ENCODE measurements at regions not wholly inside any gene's neighbourhood (a gene's known extent, or its start where the extent isn't known, plus 50 kb on each side); places are given as distances from the start of the nearest gene placed in this dataset.

GRCh38 chr18:77373730-77374445 is 124.2 kb downstream of the GALR1 start:
- no peaks in the 10 kb centered on the region for H3K36me3 ChIP-seq (ENCODE audit: control insufficient read depth, insufficient read depth, low read length)
- H3K9me3 ChIP-seq (ENCODE audit: control insufficient read depth, low read length) = no peaks in the 10 kb centered on the region
- DNase-seq = no peak

GRCh38 chr18:77374446-77374805 is 124.8 kb downstream of the GALR1 start:
- H3K4me3 ChIP-seq (ENCODE audit: insufficient read depth, low read depth, low read length, poor library complexity, severe bottlenecking) = no peak overlapping the region
- H3K27me3 ChIP-seq (replicated peaks; ENCODE audit: control insufficient read depth, insufficient read depth, low read length, poor library complexity, severe bottlenecking) = no peaks in the 10 kb centered on the region
- H3K9me3 ChIP-seq (ENCODE audit: control insufficient read depth, low read length) = no peaks in the 10 kb centered on the region

More at GRCh38 chr18:77373730-77374445, 124.2 kb downstream of the GALR1 start:
- H3K4me3 ChIP-seq (ENCODE audit: insufficient read depth, low read depth, low read length, poor library complexity, severe bottlenecking) = no peak overlapping the region
- no peaks in the 10 kb centered on the region for H3K4me1 ChIP-seq (ENCODE audit: control insufficient read depth, insufficient read depth, low read length, poor library complexity, severe bottlenecking)
- no peaks in the 10 kb centered on the region for H3K27me3 ChIP-seq (replicated peaks; ENCODE audit: control insufficient read depth, insufficient read depth, low read length, poor library complexity, severe bottlenecking)
- H3K27ac ChIP-seq (ENCODE audit: insufficient read depth, low read length, poor library complexity, severe bottlenecking) = no peak overlapping the region

GRCh38 chr18:77376043-77376732 is 126.5 kb downstream of the GALR1 start:
- Histone ChIP-seq H3K27me3 (replicated peaks; ENCODE audit: control insufficient read depth, insufficient read depth, low read length, poor library complexity, severe bottlenecking) (no peaks in the 10 kb centered on the region), H3K27ac (ENCODE audit: insufficient read depth, low read length, poor library complexity, severe bottlenecking) (no peak overlapping the region), H3K36me3 (ENCODE audit: control insufficient read depth, insufficient read depth, low read length) (no peaks in the 10 kb centered on the region), H3K9me3 (ENCODE audit: control insufficient read depth, low read length) (no peaks in the 10 kb centered on the region), H3K4me3 (ENCODE audit: insufficient read depth, low read depth, low read length, poor library complexity, severe bottlenecking) (no peak overlapping the region), H3K4me1 (ENCODE audit: control insufficient read depth, insufficient read depth, low read length, poor library complexity, severe bottlenecking) (no peaks in the 10 kb centered on the region)
- no peak for DNase-seq

More at GRCh38 chr18:77374446-77374805, 124.8 kb downstream of the GALR1 start:
- H3K4me1 ChIP-seq (ENCODE audit: control insufficient read depth, insufficient read depth, low read length, poor library complexity, severe bottlenecking) = no peaks in the 10 kb centered on the region
- no peak for DNase-seq
- no peak overlapping the region for H3K27ac ChIP-seq (ENCODE audit: insufficient read depth, low read length, poor library complexity, severe bottlenecking)
- H3K36me3 ChIP-seq (ENCODE audit: control insufficient read depth, insufficient read depth, low read length) = no peaks in the 10 kb centered on the region

GRCh38 chr18:77376733-77377094 is 127.1 kb downstream of the GALR1 start:
- Histone ChIP-seq H3K4me3 (ENCODE audit: insufficient read depth, low read depth, low read length, poor library complexity, severe bottlenecking) (no peak overlapping the region), H3K4me1 (ENCODE audit: control insufficient read depth, insufficient read depth, low read length, poor library complexity, severe bottlenecking) (no peaks in the 10 kb centered on the region), H3K9me3 (ENCODE audit: control insufficient read depth, low read length) (no peaks in the 10 kb centered on the region), H3K36me3 (ENCODE audit: control insufficient read depth, insufficient read depth, low read length) (no peaks in the 10 kb centered on the region), H3K27ac (ENCODE audit: insufficient read depth, low read length, poor library complexity, severe bottlenecking) (no peak overlapping the region), H3K27me3 (replicated peaks; ENCODE audit: control insufficient read depth, insufficient read depth, low read length, poor library complexity, severe bottlenecking) (no peaks in the 10 kb centered on the region)
- no peak for DNase-seq

DNA sequence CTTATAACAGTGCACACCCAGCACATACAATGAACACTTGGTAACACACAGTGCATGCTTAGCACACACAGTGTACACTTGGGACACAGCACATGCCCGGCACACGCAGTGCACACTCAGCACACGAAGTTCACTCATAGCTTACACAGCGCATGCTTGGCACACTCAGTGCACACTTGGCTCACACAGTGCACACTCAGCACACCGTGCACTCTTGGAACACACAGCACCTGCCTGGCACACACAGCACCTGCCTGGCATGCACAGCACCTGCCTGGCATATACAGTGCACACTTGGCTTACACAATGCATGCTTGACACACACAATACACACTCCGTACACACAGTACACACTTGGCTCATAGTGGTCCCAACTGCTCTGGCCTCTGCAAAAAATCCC is 128.2 kb downstream of the GALR1 start:
- Histone ChIP-seq H3K4me3 (ENCODE audit: insufficient read depth, low read depth, low read length, poor library complexity, severe bottlenecking) (no peak overlapping the region), H3K27ac (ENCODE audit: insufficient read depth, low read length, poor library complexity, severe bottlenecking) (no peak overlapping the region), H3K27me3 (replicated peaks; ENCODE audit: control insufficient read depth, insufficient read depth, low read length, poor library complexity, severe bottlenecking) (no peaks in the 10 kb centered on the region), H3K9me3 (ENCODE audit: control insufficient read depth, low read length) (no peaks in the 10 kb centered on the region), H3K36me3 (ENCODE audit: control insufficient read depth, insufficient read depth, low read length) (no peaks in the 10 kb centered on the region), H3K4me1 (ENCODE audit: control insufficient read depth, insufficient read depth, low read length, poor library complexity, severe bottlenecking) (no peaks in the 10 kb centered on the region)
- DNase-seq = no peak

GRCh38 chr18:77379976-77380509 is 130.4 kb downstream of the GALR1 start:
- no peaks in the 10 kb centered on the region for H3K4me1 ChIP-seq (ENCODE audit: control insufficient read depth, insufficient read depth, low read length, poor library complexity, severe bottlenecking)
- H3K27me3 ChIP-seq (replicated peaks; ENCODE audit: control insufficient read depth, insufficient read depth, low read length, poor library complexity, severe bottlenecking) = no peaks in the 10 kb centered on the region

DNA sequence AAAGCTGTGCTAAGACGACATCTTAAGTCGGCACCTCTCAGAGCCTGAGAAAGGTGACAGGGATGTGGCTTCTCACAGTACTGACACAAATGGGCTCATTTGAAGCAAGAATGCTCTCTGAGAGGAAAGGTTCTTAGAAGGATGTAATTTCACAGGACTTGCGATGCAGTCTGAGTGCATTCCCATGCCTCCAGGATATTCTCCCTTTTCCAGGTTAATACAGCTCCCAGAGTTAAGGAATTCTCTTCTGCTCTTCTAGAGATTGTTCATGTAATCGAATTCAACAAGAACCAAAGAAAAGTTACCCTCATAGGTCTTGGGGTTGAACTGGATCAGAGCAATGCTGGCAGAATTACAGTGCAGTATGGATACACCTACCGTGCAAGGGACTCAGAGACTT is 131.0 kb downstream of the GALR1 start:
- H3K27ac ChIP-seq (ENCODE audit: insufficient read depth, low read length, poor library complexity, severe bottlenecking) = no peak overlapping the region
- H3K27me3 ChIP-seq (replicated peaks; ENCODE audit: control insufficient read depth, insufficient read depth, low read length, poor library complexity, severe bottlenecking) = no peaks in the 10 kb centered on the region
- no peaks in the 10 kb centered on the region for H3K9me3 ChIP-seq (ENCODE audit: control insufficient read depth, low read length)
- no peak for DNase-seq
- H3K36me3 ChIP-seq (ENCODE audit: control insufficient read depth, insufficient read depth, low read length) = no peaks in the 10 kb centered on the region
- H3K4me1 ChIP-seq (ENCODE audit: control insufficient read depth, insufficient read depth, low read length, poor library complexity, severe bottlenecking) = no peaks in the 10 kb centered on the region
- H3K4me3 ChIP-seq (ENCODE audit: insufficient read depth, low read depth, low read length, poor library complexity, severe bottlenecking) = no peak overlapping the region

More at GRCh38 chr18:77379976-77380509, 130.4 kb downstream of the GALR1 start:
- no peak overlapping the region for H3K27ac ChIP-seq (ENCODE audit: insufficient read depth, low read length, poor library complexity, severe bottlenecking)
- DNase-seq = no peak
- H3K4me3 ChIP-seq (ENCODE audit: insufficient read depth, low read depth, low read length, poor library complexity, severe bottlenecking) = no peak overlapping the region
- no peaks in the 10 kb centered on the region for H3K9me3 ChIP-seq (ENCODE audit: control insufficient read depth, low read length)
- no peaks in the 10 kb centered on the region for H3K36me3 ChIP-seq (ENCODE audit: control insufficient read depth, insufficient read depth, low read length)

DNA sequence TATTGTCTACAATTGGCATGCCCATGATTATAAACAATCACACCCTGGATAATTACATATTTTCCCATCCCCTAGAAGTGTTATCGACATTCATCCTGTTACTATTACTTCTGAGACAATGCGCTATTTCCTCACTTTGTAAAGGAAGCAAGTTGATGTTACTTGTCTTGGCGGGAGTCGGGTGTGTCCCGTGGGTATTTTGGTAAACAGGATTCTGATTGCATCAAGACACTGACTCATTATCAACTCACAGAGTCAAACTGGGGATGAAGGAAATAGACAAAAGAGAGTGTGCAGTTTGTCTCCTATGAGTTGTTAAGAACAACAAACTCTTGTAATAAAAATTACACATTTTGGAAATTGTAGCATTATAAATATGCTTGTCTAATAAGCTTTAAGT is 142.7 kb downstream of the GALR1 start:
- Histone ChIP-seq H3K4me3 (ENCODE audit: insufficient read depth, low read depth, low read length, poor library complexity, severe bottlenecking) (no peak overlapping the region), H3K9me3 (ENCODE audit: control insufficient read depth, low read length) (no peaks in the 10 kb centered on the region), H3K27me3 (replicated peaks; ENCODE audit: control insufficient read depth, insufficient read depth, low read length, poor library complexity, severe bottlenecking) (no peaks in the 10 kb centered on the region), H3K36me3 (ENCODE audit: control insufficient read depth, insufficient read depth, low read length) (no peaks in the 10 kb centered on the region), H3K4me1 (ENCODE audit: control insufficient read depth, insufficient read depth, low read length, poor library complexity, severe bottlenecking) (no peaks in the 10 kb centered on the region), H3K27ac (ENCODE audit: insufficient read depth, low read length, poor library complexity, severe bottlenecking) (no peak overlapping the region)
- DNase-seq = no peak

- no peak for DNase-seq
- Histone ChIP-seq H3K9me3 (ENCODE audit: control insufficient read depth, low read length) (no peaks in the 10 kb centered on the region), H3K27me3 (replicated peaks; ENCODE audit: control insufficient read depth, insufficient read depth, low read length, poor library complexity, severe bottlenecking) (no peaks in the 10 kb centered on the region), H3K4me1 (ENCODE audit: control insufficient read depth, insufficient read depth, low read length, poor library complexity, severe bottlenecking) (no peaks in the 10 kb centered on the region), H3K4me3 (ENCODE audit: insufficient read depth, low read depth, low read length, poor library complexity, severe bottlenecking) (no peak overlapping the region), H3K36me3 (ENCODE audit: control insufficient read depth, insufficient read depth, low read length) (no peaks in the 10 kb centered on the region), H3K27ac (ENCODE audit: insufficient read depth, low read length, poor library complexity, severe bottlenecking) (no peak overlapping the region)
Measured at GRCh38 chr18:77393519-77393918, 143.9 kb downstream of the GALR1 start.

GRCh38 chr18:77395953-77396352 is 146.3 kb downstream of the GALR1 start:
- H3K36me3 ChIP-seq (ENCODE audit: control insufficient read depth, insufficient read depth, low read length) = no peaks in the 10 kb centered on the region
- no peaks in the 10 kb centered on the region for H3K9me3 ChIP-seq (ENCODE audit: control insufficient read depth, low read length)
- H3K4me3 ChIP-seq (ENCODE audit: insufficient read depth, low read depth, low read length, poor library complexity, severe bottlenecking) = no peak overlapping the region
- H3K27me3 ChIP-seq (replicated peaks; ENCODE audit: control insufficient read depth, insufficient read depth, low read length, poor library complexity, severe bottlenecking) = no peaks in the 10 kb centered on the region
- H3K27ac ChIP-seq (ENCODE audit: insufficient read depth, low read length, poor library complexity, severe bottlenecking) = no peak overlapping the region
- no peak for DNase-seq
- H3K4me1 ChIP-seq (ENCODE audit: control insufficient read depth, insufficient read depth, low read length, poor library complexity, severe bottlenecking) = no peaks in the 10 kb centered on the region

Measured in effector memory CD4-positive, alpha-beta T cell (primary cell).